LNCaP clone FGC (cell line): ENCODE measurements at regions not wholly inside any gene's neighbourhood (a gene's known extent, or its start where the extent isn't known, plus 50 kb on each side); places are given as distances from the start of the nearest gene placed in this dataset.
A peak's percentile ranks its signal among the peaks of the same experiment; 100 is the strongest.

Experiments used
- DNase-seq: peaks from one replicate; pipeline ENCODE4 v3.0.0-alpha.2; 2011; ENCODE audit warnings: low read depth
- H3K4me3 ChIP-seq: 2 replicates; pipeline ENCODE4 v1.5.1; 2011; ENCODE audit warnings: mild to moderate bottlenecking, low read depth, low read length, control low read depth
- TF ChIP-seq, protein P1 (sequence below): IDR thresholded peaks from 2 replicates; pipeline ENCODE4 v1.5.1; 2012; ENCODE audit warnings: mild to moderate bottlenecking; ENCODE audit not compliant: control insufficient read depth, insufficient read depth; ENCODE audit errors: extremely low read depth

DNA sequence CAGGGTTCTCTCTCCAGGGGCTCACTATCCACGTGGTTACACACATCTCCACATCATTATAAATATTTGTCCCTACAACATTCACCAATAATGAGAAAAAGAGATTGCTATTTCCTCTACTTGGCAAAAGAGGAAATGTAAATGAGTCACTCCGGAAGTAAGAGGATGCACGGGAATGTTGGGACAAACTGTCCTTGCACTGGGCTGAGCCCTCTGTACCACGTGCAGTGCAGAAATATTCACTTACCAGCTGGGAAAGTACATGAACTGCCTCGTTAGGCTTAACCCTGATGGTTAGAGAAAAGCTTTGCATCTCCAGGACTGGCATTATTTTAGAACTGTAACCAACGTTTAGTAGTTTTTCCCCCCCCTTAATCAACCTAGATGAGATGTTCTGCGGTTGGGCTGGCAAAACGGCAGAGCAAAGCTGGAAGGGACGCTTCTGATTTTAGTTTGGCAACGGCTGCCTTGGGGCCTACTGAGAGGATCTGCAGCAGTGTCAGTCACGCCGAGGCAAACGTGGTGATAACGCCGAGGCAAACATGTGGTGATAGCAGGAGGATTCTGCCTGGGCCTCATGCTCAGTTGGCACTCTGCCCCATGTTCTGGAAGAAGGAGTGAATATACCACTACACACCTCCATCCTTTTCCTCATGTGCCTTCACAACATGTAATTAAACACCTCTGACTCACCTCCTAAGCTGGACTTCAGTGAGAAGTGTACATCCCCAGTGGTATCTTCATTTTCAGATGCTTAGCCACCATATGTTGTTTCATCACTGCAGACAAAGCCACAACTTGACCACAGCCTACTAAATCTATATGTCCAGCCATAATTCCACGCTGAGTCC lies 661.4 kb upstream of the KLF4 start:
- DNase-seq: no peak
- no peak overlapping the region for H3K4me3 ChIP-seq
- TF ChIP-seq, protein P1, sequence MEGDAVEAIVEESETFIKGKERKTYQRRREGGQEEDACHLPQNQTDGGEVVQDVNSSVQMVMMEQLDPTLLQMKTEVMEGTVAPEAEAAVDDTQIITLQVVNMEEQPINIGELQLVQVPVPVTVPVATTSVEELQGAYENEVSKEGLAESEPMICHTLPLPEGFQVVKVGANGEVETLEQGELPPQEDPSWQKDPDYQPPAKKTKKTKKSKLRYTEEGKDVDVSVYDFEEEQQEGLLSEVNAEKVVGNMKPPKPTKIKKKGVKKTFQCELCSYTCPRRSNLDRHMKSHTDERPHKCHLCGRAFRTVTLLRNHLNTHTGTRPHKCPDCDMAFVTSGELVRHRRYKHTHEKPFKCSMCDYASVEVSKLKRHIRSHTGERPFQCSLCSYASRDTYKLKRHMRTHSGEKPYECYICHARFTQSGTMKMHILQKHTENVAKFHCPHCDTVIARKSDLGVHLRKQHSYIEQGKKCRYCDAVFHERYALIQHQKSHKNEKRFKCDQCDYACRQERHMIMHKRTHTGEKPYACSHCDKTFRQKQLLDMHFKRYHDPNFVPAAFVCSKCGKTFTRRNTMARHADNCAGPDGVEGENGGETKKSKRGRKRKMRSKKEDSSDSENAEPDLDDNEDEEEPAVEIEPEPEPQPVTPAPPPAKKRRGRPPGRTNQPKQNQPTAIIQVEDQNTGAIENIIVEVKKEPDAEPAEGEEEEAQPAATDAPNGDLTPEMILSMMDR: no peak

DNA sequence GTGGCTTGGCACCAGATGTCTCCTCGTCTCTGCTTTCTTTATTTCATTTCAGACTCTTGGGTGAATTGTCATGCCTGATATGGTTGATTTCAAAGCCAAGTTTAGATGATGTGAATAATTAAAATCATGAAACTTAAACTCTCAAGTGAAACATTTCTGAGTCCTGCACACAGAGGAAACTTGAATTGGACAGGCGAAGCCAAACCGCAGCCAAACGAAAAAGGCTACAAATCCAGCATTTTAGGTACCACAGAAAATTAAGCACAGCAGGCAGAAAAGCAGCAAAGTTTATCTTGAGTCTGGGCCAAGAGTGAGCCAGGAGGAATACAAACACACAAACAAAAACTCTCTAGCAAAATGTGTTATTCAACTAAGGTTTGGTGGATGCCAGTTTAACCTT lies 659.8 kb upstream of the KLF4 start:
- no peak for DNase-seq
- no peak overlapping the region for H3K4me3 ChIP-seq
- TF ChIP-seq, protein P1: no peak

DNA sequence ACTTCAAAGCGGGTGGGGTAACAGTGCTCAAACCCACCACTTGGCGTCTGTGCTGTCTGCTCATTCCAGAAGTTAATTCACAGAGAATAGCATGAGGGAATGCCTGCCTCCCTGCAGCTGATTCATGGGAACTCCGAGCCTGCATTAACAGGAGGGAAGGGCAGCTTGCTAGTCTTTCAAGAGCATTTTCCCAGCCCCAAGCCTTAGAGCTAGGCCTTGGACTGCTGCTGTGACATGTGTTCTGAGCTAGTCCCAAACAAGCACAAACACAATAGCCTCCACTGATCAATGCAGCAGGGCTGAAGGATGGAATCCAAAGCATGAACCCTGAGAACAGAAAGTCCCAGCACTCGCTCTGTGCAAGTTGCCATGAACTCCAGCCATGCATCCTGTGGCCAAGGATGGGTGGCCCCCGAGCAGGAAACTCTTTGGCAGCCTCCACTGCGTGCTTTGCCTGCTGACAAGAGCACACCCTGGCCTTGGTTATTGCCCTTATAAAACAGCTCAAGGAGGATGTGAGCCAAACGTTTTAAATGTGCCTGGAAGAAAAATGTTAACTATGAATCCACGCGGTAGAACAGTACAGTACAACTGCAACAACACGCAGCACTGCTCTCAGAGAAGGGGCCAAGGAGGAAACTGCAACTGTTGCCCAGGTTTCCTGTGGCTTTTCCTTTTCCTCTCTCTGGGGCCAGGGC lies 653.1 kb upstream of the KLF4 start:
- TF ChIP-seq, protein P1: no peak
- DNase-seq: peak; percentile 79
- no peak overlapping the region for H3K4me3 ChIP-seq

DNA sequence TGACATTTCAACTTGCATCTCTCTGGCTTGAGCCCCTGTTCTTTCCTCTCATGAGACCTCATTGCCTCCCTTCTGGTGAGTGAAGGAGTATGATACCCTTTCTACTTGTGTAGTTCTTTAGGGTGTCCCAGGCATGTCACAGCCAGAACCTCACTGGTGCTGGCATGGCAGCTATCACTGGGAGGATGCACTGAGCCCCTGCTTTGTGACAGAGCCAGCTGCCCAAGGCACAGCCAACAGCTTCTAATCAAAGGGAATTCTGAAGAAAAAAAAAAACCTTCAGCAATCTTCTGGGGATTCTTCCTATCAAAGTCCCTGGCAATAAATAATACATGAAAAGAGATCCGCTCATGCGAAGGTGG lies 652.6 kb upstream of the KLF4 start:
- no peak overlapping the region for H3K4me3 ChIP-seq
- no peak for DNase-seq
- TF ChIP-seq, protein P1: no peak

DNA sequence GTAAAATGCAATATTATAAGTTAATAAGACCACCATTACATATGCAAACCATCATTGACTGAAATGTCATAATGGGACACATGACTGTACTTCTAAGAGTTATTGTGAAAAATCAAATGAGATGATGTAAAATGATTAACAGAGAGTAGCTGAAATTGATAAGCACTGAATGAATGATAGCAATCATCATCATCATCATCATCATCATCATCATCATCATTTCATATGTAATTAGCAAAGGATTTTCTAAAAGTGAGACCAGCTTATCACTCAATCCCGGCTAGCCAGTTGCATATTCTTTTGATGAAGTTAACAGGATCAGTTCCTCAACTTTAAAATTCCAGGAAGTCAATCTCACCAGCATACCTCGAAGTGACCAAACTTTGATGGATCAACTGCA lies 650.3 kb upstream of the KLF4 start:
- DNase-seq: no peak
- H3K4me3 ChIP-seq: no peak overlapping the region
- TF ChIP-seq, protein P1: no peak

DNA sequence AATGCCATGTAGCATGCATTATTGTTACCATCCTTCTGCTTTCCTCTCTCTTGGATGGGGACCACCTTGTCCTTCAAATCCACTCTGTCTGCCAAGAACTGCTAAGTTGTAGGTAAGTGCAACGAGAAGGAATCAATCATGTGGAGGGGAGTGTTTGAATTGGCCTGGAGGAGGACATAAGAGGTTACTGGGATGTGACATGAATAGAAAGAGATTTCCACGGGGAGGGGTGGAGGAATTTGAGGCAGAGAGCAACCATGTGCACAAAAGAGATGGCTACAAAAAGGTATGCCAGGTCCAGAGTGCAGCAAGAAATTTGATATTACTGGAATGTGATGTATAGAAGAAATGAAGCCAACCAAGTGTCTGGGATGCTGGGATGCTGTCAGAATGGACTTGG lies 648.9 kb upstream of the KLF4 start:
- TF ChIP-seq, protein P1: no peak
- H3K4me3 ChIP-seq: no peak overlapping the region
- no peak for DNase-seq

DNA sequence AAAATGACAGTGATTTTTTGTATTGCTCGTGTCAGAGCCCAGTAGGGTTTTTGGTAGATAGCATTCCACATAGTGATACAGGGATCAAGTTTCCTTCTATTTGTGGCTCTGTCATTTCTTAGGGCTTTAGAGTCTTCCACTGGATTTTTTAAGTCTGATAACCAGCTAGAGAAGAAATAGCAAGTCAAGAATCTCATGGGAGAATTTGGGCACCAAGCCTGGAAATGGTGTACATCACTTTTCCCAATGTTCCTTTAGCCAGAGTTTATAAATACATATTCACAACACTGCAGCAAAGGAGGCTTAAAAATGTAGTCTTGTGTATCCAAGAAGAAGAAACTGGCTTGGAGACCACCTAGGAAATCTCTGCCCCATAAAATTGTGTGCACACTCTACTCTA lies 647.1 kb upstream of the KLF4 start:
- no peak for DNase-seq
- TF ChIP-seq, protein P1: no peak
- no peak overlapping the region for H3K4me3 ChIP-seq
